Stimulated activated naive B cell treated with anti-CD40 and anti-IgM and Interleukin-4, amounts not matched to agents 10 μg/mL and 1 μg/mL and 100 μg/mL, for 72 hours (primary cell): ENCODE measurements at regions not wholly inside any gene's neighbourhood (a gene's known extent, or its start where the extent isn't known, plus 50 kb on each side); places are given as distances from the start of the nearest gene placed in this dataset.

Experiments used
- ATAC-seq, 2 donors: fragments of 150-1000 bp; cut with Tn5 transposase; replicated peaks; 2 replicates each; pipeline ENCODE4 v1.10.0; 2021; ENCODE audit warnings: moderate library complexity in 1 of 2
- DNase-seq: peaks from one replicate; pipeline ENCODE4 v3.0.0; 2021
- H3K27ac Mint-ChIP-seq: one replicate; pipeline ENCODE4 v1.8.0; 2022; ENCODE audit warnings: mild to moderate bottlenecking, mixed read lengths
- H3K27me3 Mint-ChIP-seq, 2 donors: one replicate each; pipeline ENCODE4 v1.8.0; 2022; ENCODE audit warnings: mixed read lengths in 2 of 2
- H3K36me3 Mint-ChIP-seq, 2 donors: one replicate each; pipeline ENCODE4 v1.8.0; 2022; ENCODE audit warnings: mixed read lengths in 2 of 2, mild to moderate bottlenecking in 1 of 2
- H3K4me1 Mint-ChIP-seq, 2 donors: one replicate each; pipeline ENCODE4 v1.8.0; 2022; ENCODE audit warnings: mixed read lengths in 2 of 2, mild to moderate bottlenecking in 1 of 2
- H3K4me3 Mint-ChIP-seq, 2 donors: one replicate each; pipeline ENCODE4 v1.8.0; 2022; ENCODE audit warnings: mild to moderate bottlenecking in 2 of 2, mixed read lengths in 2 of 2, moderate library complexity in 1 of 2
- H3K9me3 Mint-ChIP-seq, 2 donors: one replicate each; pipeline ENCODE4 v1.8.0; 2022; ENCODE audit warnings: mixed read lengths in 2 of 2, mild to moderate bottlenecking in 1 of 2

DNA sequence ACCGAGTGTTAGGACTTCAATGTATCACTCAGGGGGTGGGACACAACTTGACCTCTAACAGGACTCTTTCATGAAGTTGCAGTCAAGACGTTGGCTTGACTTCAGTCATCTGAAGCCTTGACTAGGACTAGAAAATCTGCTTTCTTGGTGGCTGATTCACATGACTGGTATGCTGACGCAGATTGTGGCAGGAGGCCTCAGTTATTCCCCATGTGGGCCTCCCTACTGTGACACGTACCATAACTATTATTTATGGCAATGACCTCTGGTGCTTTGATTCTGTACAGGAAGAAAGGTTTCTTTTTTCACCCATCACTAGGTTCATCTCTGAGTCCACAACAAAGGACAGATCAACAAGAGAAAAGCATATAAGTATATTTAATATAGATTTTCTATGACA lies 270.4 kb downstream of the NEDD1 start:
- Mint-ChIP-seq H3K36me3 (no peaks in the 10 kb centered on the region), H3K27me3 (peaks cover under 1 to 5% of the 10 kb centered on the region in 2 donors), H3K9me3 (no peaks in the 10 kb centered on the region), H3K4me3 (no peak overlapping the region), H3K27ac (no peak overlapping the region), H3K4me1 (no peaks in the 10 kb centered on the region)
- ATAC-seq (no peak), DNase-seq (no peak)

DNA sequence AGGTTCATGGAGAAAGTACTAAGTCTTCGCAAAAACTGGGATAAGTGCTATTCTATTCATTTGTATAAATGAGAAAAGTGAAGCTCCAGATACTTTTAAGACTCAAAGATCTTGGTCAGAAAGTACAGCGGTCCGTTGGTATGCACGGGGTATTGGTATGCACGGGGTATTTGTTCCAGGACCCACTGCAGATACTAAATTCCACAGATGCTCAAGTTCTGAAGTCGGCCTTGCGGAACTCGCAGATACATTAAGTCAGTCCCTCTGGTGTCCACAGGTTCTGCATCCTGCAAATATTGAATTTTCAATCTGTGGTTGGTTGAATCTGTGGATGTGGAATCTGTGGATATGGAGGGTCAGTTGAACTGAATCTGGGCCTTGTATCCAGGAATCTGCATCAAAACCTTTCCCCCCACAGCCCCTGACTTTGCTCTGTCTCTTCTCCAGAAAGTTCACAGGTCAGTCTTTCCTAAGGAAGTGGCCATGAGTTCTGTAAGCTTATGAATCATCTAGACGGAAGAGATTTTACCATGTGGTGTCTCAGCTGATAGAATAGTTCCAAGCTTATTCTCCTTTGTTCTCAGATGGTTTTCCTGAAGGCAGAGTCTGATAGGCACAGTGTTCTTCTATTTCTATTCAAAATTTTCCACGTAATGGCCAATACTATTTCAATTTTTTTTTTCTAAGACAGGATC lies 274.7 kb downstream of the NEDD1 start:
- no peaks in the 10 kb centered on the region for H3K9me3 Mint-ChIP-seq
- H3K27ac Mint-ChIP-seq, result no peak overlapping the region
- no peaks in the 10 kb centered on the region for H3K4me1 Mint-ChIP-seq
- H3K36me3 Mint-ChIP-seq, result no peaks in the 10 kb centered on the region
- no peak for ATAC-seq
- H3K27me3 Mint-ChIP-seq, result peaks cover 5% of the 10 kb centered on the region in 2 donors
- H3K4me3 Mint-ChIP-seq, result no peak overlapping the region
- DNase-seq, result no peak

DNA sequence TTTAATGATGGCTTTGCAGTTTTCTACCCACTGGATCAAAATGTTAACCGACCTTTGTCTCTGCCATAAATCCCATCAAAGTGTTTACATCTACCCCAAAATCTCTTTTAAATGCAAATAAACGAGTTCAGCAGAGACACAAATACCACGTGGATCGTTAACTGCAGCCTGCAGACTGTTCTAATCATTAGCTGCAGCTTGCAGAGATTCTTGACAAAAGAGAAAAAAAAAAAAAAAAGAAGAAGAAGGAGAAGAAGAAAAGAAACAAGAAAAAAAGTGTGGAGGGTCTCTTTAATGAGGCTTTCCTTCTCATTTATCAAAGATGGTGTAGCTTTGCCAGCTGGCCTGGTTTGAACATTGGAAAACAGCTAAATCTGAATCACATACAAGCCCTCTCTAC lies 275.7 kb downstream of the NEDD1 start:
- peaks cover 4% of the 10 kb centered on the region in 2 donors for H3K9me3 Mint-ChIP-seq

DNA sequence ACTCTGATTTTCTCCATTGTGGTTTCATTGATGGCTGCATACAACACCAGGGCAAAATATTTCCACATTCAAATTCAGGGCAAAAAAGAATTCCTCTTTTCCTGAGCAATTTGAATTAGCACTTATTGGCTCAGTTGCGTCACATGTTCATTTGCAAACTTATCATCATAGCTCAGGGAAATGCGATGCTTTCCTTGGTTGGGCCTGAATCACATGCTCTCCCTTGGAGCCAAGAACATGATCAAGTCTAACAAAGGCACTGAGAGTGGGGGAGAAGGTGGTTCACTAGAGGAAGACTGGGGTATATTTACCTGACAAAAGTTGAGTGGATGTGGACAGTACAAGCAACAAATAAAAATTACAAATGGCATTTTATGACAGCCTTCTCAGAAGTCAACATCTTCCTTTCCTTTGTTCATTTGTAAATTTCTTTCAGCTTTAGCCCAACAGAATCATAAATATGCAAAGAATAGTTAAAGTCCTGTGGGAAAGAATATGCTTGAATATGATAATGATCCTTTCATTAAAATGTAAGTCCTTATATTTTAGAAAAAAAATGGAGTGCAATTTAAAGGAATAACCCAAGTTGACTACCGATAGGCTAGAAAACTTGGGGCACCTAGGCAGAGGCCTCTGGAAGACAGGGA lies 277.2 kb downstream of the NEDD1 start:
- peaks cover 5% of the 10 kb centered on the region in 2 donors for H3K27me3 Mint-ChIP-seq
- no peaks in the 10 kb centered on the region for H3K36me3 Mint-ChIP-seq
- DNase-seq, result no peak
- H3K4me1 Mint-ChIP-seq, result no peaks in the 10 kb centered on the region
- no peak overlapping the region for H3K4me3 Mint-ChIP-seq
- H3K9me3 Mint-ChIP-seq, result peaks cover 4% of the 10 kb centered on the region in 2 donors
- no peak overlapping the region for H3K27ac Mint-ChIP-seq
- no peak for ATAC-seq

More for the DNA sequence above, 275.7 kb downstream of the NEDD1 start:
- ATAC-seq (no peak), DNase-seq (no peak)
- H3K36me3 Mint-ChIP-seq, result no peaks in the 10 kb centered on the region
- H3K27ac Mint-ChIP-seq, result no peak overlapping the region
- no peak overlapping the region for H3K4me3 Mint-ChIP-seq
- peaks cover 5% of the 10 kb centered on the region in 2 donors for H3K27me3 Mint-ChIP-seq
- no peaks in the 10 kb centered on the region for H3K4me1 Mint-ChIP-seq

DNA sequence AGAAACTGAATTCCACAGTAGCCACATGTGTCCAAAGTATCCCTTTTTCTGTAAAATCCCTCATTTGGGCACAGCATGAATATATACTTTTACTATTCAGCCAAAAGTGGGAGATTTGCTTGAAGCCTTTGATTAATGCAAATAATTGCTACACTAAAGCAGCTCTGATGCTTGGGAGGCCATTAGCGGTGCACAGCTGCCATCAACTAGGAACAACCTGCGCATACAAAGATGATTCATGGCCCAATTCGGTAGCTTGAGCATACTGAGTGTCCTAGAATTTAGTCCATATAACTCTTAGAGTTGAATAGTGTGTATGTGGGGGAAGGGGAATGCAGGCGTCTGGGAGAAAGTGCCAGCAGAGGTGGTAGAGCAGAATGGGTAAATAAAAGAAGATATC lies 277.0 kb upstream of the RMST start:
- DNase-seq (no peak), ATAC-seq (no peak)
- Mint-ChIP-seq H3K27ac (no peak overlapping the region), H3K4me1 (no peaks in the 10 kb centered on the region), H3K4me3 (no peak overlapping the region), H3K27me3 (peaks cover 5% of the 10 kb centered on the region in 2 donors), H3K9me3 (peaks cover 4% of the 10 kb centered on the region in 2 donors), H3K36me3 (no peaks in the 10 kb centered on the region)

DNA sequence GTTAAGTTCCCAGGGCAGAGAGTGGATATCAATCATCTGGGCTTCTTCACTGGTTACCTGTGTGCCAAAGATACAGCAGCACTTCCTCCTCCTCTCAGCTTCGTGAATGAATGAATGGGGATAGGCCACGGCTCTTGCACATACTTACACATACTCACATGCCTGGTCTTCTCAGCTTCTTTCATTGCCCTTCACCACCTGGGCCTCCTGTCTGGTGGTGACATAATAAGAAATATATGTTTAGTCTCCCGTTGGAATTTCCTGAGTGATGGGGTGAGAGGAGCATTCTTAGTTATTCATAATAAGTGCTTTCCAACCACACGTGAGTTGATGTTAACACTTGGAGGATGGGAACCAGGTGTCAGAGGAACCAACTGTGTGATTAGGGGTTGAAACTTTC lies 268.1 kb upstream of the RMST start:
- DNase-seq, result no peak
- no peaks in the 10 kb centered on the region for H3K36me3 Mint-ChIP-seq
- no peak for ATAC-seq
- H3K4me1 Mint-ChIP-seq, result no peaks in the 10 kb centered on the region
- peaks cover 0 to 3% of the 10 kb centered on the region in 2 donors for H3K9me3 Mint-ChIP-seq
- H3K27me3 Mint-ChIP-seq, result no peaks in the 10 kb centered on the region
- no peak overlapping the region for H3K27ac Mint-ChIP-seq
- no peak overlapping the region for H3K4me3 Mint-ChIP-seq

DNA sequence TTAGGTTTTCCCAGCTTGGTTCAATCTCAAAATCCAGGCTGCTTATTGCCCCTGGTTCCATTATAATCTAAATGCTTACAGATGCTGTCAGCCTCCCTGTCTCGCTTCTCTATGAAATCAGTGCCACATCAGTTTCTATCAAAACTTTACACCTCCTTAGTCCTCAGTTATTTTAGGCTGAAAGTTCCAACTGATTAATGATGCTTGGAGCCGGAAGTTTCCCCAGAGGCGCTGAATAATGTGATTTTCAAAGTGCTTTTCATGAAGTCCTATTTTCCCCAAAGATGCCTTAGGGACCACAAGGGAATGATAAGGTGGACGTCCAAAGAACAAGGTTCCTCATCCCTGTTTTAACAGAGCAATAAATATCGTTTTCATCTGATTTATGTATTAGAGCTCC lies 262.4 kb upstream of the RMST start:
- ATAC-seq (no peak), DNase-seq (no peak)
- H3K27me3 Mint-ChIP-seq, result peaks cover 0 to 8% of the 10 kb centered on the region in 2 donors
- H3K4me3 Mint-ChIP-seq, result no peak overlapping the region
- H3K36me3 Mint-ChIP-seq, result no peaks in the 10 kb centered on the region
- H3K27ac Mint-ChIP-seq, result no peak overlapping the region
- peaks cover 0 to 3% of the 10 kb centered on the region in 2 donors for H3K9me3 Mint-ChIP-seq
- H3K4me1 Mint-ChIP-seq, result no peaks in the 10 kb centered on the region

DNA sequence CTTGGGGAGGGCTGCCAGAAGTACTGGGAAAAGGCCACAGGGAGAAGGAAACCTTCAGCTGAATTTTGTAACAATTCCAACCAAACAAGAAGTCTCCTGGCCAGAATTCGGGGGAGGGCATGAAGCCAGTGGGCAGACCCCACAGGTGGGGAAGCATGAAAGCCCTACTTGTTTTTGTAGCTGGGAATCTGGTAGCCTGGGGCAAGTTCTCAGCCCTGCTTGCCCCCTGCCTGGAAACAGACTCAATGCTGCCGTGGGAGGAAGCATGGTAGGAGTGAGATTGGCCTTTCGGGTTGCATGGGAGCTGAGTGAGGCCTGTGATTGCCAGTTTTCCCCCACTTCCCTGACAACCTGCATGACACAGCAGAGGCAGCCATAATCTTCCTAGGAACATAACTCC lies 259.2 kb upstream of the RMST start:
- no peaks in the 10 kb centered on the region for H3K4me1 Mint-ChIP-seq
- H3K36me3 Mint-ChIP-seq, result no peaks in the 10 kb centered on the region
- no peak overlapping the region for H3K27ac Mint-ChIP-seq
- no peak for ATAC-seq
- no peak overlapping the region for H3K4me3 Mint-ChIP-seq
- DNase-seq, result no peak
- peaks cover 0 to 8% of the 10 kb centered on the region in 2 donors for H3K27me3 Mint-ChIP-seq
- peaks cover 0 to 4% of the 10 kb centered on the region in 2 donors for H3K9me3 Mint-ChIP-seq

DNA sequence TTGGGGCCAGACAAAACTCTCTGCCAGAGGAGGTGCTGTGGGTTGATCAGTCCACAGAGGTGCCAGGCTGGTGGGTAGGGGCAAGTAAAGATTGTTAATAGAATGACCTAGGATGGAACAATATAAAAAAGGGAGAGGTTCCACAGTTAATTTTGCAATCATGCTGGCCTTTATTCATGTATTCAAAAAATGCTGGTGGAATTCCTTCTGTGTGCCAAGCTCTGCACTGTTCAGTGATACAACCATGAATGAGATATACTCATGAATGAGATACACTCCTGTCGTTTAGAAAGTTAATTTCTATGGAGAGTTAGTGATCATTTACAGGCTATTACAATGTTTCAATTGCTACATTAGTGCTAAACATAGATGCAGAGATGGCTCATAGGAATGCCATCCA lies 252.6 kb upstream of the RMST start:
- Mint-ChIP-seq H3K9me3 (peaks cover 0 to 5% of the 10 kb centered on the region in 2 donors), H3K27ac (no peak overlapping the region), H3K36me3 (no peaks in the 10 kb centered on the region), H3K4me3 (no peak overlapping the region), H3K27me3 (no peaks in the 10 kb centered on the region), H3K4me1 (no peaks in the 10 kb centered on the region)
- ATAC-seq (no peak), DNase-seq (no peak)

DNA sequence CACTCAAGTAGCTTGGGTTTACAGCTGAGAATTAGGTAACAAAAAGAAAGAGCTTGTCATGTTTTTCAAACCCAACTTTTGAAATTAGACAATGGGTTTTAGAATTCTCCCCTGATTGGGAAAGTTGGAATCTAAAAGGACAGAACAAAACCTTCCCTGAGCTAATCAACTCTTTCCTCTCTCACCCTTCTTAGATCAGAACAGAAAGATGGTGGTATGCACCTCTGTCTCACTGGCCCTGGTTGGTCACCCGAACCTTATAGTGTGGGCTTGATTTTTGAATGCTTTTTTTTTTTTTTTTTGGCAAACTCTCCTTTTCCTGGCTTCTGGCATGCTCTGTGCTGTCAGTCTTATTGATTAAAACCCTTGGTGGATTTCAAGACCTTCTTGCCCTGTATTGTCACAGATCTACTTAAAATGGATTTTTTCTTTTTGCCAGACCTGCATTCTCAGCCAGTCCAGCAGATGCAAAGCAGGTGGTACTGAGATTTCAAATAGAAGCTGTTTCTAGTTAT lies 251.1 kb upstream of the RMST start:
- Mint-ChIP-seq H3K9me3 (peaks cover 0 to 4% of the 10 kb centered on the region in 2 donors), H3K4me3 (no peak overlapping the region), H3K4me1 (no peaks in the 10 kb centered on the region), H3K36me3 (no peaks in the 10 kb centered on the region), H3K27me3 (no peaks in the 10 kb centered on the region), H3K27ac (no peak overlapping the region)
- DNase-seq, result no peak
- ATAC-seq, result no peak

DNA sequence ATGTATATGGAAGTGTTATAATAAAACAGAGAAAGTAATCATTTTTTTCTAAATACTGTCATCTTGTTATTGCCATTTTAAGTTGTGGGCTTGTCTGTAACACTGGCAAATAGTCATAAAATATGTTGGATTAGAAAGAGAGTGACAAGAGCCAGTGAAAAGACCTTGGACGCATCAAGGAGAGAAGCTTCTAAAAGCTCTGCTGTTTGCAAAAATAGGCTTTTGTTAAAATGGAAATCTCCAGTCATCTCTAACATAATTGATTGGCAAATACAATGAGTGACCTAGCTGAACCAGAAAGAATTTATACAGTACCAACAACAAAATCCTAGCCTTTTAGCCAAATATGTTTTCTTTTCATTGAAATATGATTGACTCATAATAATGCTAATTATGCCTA lies 245.8 kb upstream of the RMST start:
- ATAC-seq, result no peak
- H3K27ac Mint-ChIP-seq, result no peak overlapping the region
- H3K36me3 Mint-ChIP-seq, result no peaks in the 10 kb centered on the region
- H3K4me3 Mint-ChIP-seq, result no peak overlapping the region
- no peaks in the 10 kb centered on the region for H3K4me1 Mint-ChIP-seq
- H3K27me3 Mint-ChIP-seq, result peaks cover 0 to 9% of the 10 kb centered on the region in 2 donors
- no peak for DNase-seq
- H3K9me3 Mint-ChIP-seq, result no peaks in the 10 kb centered on the region

DNA sequence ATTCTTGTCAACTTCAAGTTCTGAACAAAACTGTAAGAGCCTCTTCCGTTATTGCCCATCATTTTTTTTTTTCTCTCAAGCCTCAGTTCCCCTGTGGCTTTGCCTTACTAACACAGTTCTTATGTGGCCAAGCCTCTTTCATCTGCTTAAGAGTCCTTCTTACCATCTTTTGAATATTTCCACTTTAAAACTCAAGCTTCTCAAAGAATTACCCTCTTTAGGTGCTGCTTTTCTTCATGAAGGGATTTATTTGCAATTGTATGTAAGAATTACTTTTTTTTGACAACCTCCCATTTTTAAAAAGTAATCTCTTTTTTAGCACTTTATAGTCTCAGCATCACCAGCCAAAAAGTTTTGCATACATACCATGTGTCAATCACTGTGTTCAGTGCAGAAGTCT lies 240.2 kb upstream of the RMST start:
- no peaks in the 10 kb centered on the region for H3K36me3 Mint-ChIP-seq
- ATAC-seq (no peak), DNase-seq (no peak)
- H3K9me3 Mint-ChIP-seq, result peaks cover 0 to 1% of the 10 kb centered on the region in 2 donors
- H3K4me1 Mint-ChIP-seq, result peaks cover 0 to 5% of the 10 kb centered on the region in 2 donors
- H3K27me3 Mint-ChIP-seq, result peaks cover 5 to 9% of the 10 kb centered on the region in 2 donors
- no peak overlapping the region for H3K27ac Mint-ChIP-seq
- H3K4me3 Mint-ChIP-seq, result no peak overlapping the region

DNA sequence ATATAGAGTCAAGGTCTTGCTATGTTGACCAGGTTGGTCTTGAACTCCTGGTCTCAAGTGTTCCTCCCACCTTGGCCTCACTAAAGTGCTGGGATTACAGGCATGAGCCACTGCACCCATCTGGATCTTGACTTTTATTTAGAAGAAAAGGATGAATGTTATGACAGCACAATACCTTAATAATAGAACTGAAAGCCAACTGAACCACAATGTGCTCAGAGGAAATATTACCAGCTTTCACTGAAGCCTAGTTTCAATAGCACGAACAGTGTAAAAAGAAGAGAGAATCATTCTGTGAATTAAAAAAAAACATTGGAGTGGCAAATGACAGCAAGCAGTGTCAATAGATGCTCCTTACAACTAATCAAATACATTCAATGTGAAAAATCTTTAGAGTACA lies 239.2 kb upstream of the RMST start:
- peaks cover 0 to 1% of the 10 kb centered on the region in 2 donors for H3K9me3 Mint-ChIP-seq
- DNase-seq, result no peak
- peaks cover 5 to 9% of the 10 kb centered on the region in 2 donors for H3K27me3 Mint-ChIP-seq
- no peak for ATAC-seq
- H3K4me3 Mint-ChIP-seq, result no peak overlapping the region
- no peaks in the 10 kb centered on the region for H3K36me3 Mint-ChIP-seq
- peaks cover 0 to 5% of the 10 kb centered on the region in 2 donors for H3K4me1 Mint-ChIP-seq
- no peak overlapping the region for H3K27ac Mint-ChIP-seq

DNA sequence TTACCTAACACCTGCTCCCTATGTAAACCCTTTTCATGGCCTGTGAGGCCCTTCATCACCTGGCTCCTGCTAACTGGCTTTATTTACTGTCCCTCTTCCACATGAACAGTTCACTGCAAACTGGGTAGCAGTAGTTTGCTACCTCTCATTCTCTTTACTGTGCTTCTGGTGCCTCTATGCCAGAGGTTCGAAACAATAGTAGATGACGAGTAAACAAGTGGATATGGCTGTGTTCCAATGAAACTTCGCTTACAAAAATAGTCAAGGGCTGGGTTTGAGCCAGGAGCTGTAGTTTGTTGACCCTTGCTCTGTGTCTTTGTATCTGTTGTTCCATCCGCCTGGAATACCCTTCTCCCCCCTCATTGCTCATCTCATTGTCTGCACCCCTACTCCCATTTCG lies 233.6 kb upstream of the RMST start:
- no peak for ATAC-seq
- Mint-ChIP-seq H3K27ac (no peak overlapping the region), H3K36me3 (no peaks in the 10 kb centered on the region), H3K4me3 (no peak overlapping the region), H3K4me1 (no peaks in the 10 kb centered on the region), H3K27me3 (peaks cover 0 to 12% of the 10 kb centered on the region in 2 donors), H3K9me3 (peaks cover 0 to 1% of the 10 kb centered on the region in 2 donors)
- no peak for DNase-seq

DNA sequence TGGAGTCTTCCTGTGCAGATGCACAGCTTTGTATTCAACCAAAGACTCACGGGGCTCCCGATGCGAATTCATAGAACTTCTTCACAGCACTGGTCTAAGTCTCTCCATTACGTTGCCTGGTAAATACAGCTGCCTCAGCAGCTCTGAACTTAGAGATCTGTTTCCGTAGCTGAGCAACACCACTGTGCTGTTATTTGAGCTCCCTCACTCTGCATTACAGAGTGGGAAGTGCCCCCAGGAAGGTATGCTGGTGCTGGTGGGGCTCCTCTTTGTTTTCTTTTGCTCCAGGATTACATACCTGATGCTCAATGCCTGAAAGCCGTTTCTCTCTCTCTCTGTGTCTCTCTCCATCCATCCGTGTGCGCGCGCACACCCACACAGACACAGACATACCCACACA lies 227.5 kb upstream of the RMST start:
- Mint-ChIP-seq H3K4me3 (no peak overlapping the region), H3K9me3 (peaks cover 3 to 4% of the 10 kb centered on the region in 2 donors), H3K27ac (no peak overlapping the region), H3K36me3 (no peaks in the 10 kb centered on the region), H3K27me3 (peaks cover 4 to 14% of the 10 kb centered on the region in 2 donors), H3K4me1 (no peaks in the 10 kb centered on the region)
- ATAC-seq, result no peak
- DNase-seq, result no peak
